HG03457 (cell line): ENCODE measurements at regions not wholly inside any gene's neighbourhood (a gene's known extent, or its start where the extent isn't known, plus 50 kb on each side); places are given as distances from the start of the nearest gene placed in this dataset.

Experiments used
- ATAC-seq: cut with Tn5 transposase; IDR thresholded peaks from one replicate; pipeline ENCODE4 v1.9.1; 2021; ENCODE audit warnings: moderate number of reproducible peaks; ENCODE audit not compliant: unreplicated experiment

GRCh38 chr15:94745371-94745770, 514.0 kb downstream of the MCTP2 start:
- ATAC-seq: no peak

GRCh38 chr15:94747510-94747909, 516.1 kb downstream of the MCTP2 start:
- no peak for ATAC-seq

- ATAC-seq: no peak
Observed at GRCh38 chr15:94749811-94750617, 518.7 kb downstream of the MCTP2 start.

GRCh38 chr15:94760348-94760747, 529.0 kb downstream of the MCTP2 start:
- no peak for ATAC-seq

- ATAC-seq: no peak
Observed at GRCh38 chr15:94761574-94761973, 530.2 kb downstream of the MCTP2 start.

- ATAC-seq: no peak
Observed at GRCh38 chr15:94769089-94769488, 537.7 kb downstream of the MCTP2 start.

- no peak for ATAC-seq
Observed at GRCh38 chr15:94770199-94770598, 538.8 kb downstream of the MCTP2 start.

GRCh38 chr15:94777037-94777436, 545.7 kb downstream of the MCTP2 start:
- ATAC-seq: no peak

GRCh38 chr15:94778840-94779239, 547.5 kb downstream of the MCTP2 start:
- no peak for ATAC-seq

GRCh38 chr15:94780166-94780565, 548.8 kb downstream of the MCTP2 start:
- no peak for ATAC-seq

- no peak for ATAC-seq
Observed at GRCh38 chr15:94785091-94785490, 553.7 kb downstream of the MCTP2 start.

GRCh38 chr15:94791008-94791407, 559.6 kb downstream of the MCTP2 start:
- no peak for ATAC-seq

GRCh38 chr15:94791510-94791909, 560.1 kb downstream of the MCTP2 start:
- no peak for ATAC-seq

- ATAC-seq: no peak
Observed at GRCh38 chr15:94792196-94792595, 560.8 kb downstream of the MCTP2 start.

GRCh38 chr15:94793207-94793606, 561.8 kb downstream of the MCTP2 start:
- ATAC-seq: no peak

- no peak for ATAC-seq
Observed at GRCh38 chr15:94793641-94794040, 562.3 kb downstream of the MCTP2 start.

GRCh38 chr15:94804613-94805012, 573.3 kb downstream of the MCTP2 start:
- no peak for ATAC-seq

GRCh38 chr15:94815110-94815731, 583.9 kb downstream of the MCTP2 start:
- ATAC-seq: no peak

GRCh38 chr15:94815914-94816313, 584.6 kb downstream of the MCTP2 start:
- no peak for ATAC-seq

GRCh38 chr15:94829887-94830884, 598.8 kb downstream of the MCTP2 start:
- ATAC-seq: no peak

GRCh38 chr15:94834000-94834399, 602.6 kb downstream of the MCTP2 start:
- ATAC-seq: no peak
